IPS-15b (cell line): ENCODE measurements at regions not wholly inside any gene's neighbourhood (a gene's known extent, or its start where the extent isn't known, plus 50 kb on each side); places are given as distances from the start of the nearest gene placed in this dataset.

ENCODE experiments used
- H3K27me3 ChIP-seq: one replicate; pipeline ENCODE4 v1.6.1; 2013; ENCODE audit warnings: low read length; ENCODE audit not compliant: control insufficient read depth, insufficient read depth
- H3K36me3 ChIP-seq: one replicate; pipeline ENCODE4 v1.6.1; 2013; ENCODE audit warnings: low read length; ENCODE audit not compliant: control insufficient read depth, insufficient read depth
- H3K4me1 ChIP-seq: one replicate; pipeline ENCODE4 v1.6.1; 2013; ENCODE audit warnings: mild to moderate bottlenecking, low read length; ENCODE audit not compliant: control insufficient read depth, insufficient read depth
- H3K4me3 ChIP-seq: one replicate; pipeline ENCODE4 v1.5.1; 2013; ENCODE audit warnings: low read depth, low read length
- H3K9ac ChIP-seq: one replicate; pipeline ENCODE4 v1.6.1; 2013; ENCODE audit warnings: low read depth, mild to moderate bottlenecking, low read length
- H3K9me3 ChIP-seq: one replicate; pipeline ENCODE4 v1.6.1; 2013; ENCODE audit warnings: mild to moderate bottlenecking, low read length; ENCODE audit not compliant: control insufficient read depth, insufficient read depth

GRCh38 chr1:29754573-29755375 lies 518.5 kb downstream of the PTPRU start:
- Histone ChIP-seq H3K27me3 (no peaks in the 10 kb centered on the region), H3K4me3 (no peak overlapping the region), H3K36me3 (no peaks in the 10 kb centered on the region), H3K9me3 (no peaks in the 10 kb centered on the region), H3K4me1 (no peaks in the 10 kb centered on the region), H3K9ac (no peak overlapping the region)

- Histone ChIP-seq H3K36me3 (no peaks in the 10 kb centered on the region), H3K9me3 (no peaks in the 10 kb centered on the region), H3K9ac (no peak overlapping the region), H3K27me3 (no peaks in the 10 kb centered on the region), H3K4me1 (no peaks in the 10 kb centered on the region), H3K4me3 (no peak overlapping the region)
These were observed 517.6 kb downstream of the PTPRU start for GRCh38 chr1:29753771-29754572.

GRCh38 chr1:29753244-29753643 lies 516.9 kb downstream of the PTPRU start:
- Histone ChIP-seq H3K4me1 (no peaks in the 10 kb centered on the region), H3K9me3 (no peaks in the 10 kb centered on the region)

GRCh38 chr1:29752141-29752540 lies 515.8 kb downstream of the PTPRU start:
- Histone ChIP-seq H3K4me1 (no peaks in the 10 kb centered on the region), H3K36me3 (no peaks in the 10 kb centered on the region), H3K27me3 (no peaks in the 10 kb centered on the region), H3K9me3 (no peaks in the 10 kb centered on the region), H3K4me3 (no peak overlapping the region), H3K9ac (no peak overlapping the region)

More at GRCh38 chr1:29753244-29753643, 516.9 kb downstream of the PTPRU start:
- no peaks in the 10 kb centered on the region for H3K36me3 ChIP-seq
- H3K9ac ChIP-seq, result no peak overlapping the region
- no peaks in the 10 kb centered on the region for H3K27me3 ChIP-seq
- H3K4me3 ChIP-seq, result no peak overlapping the region

- no peaks in the 10 kb centered on the region for H3K36me3 ChIP-seq
- H3K27me3 ChIP-seq, result no peaks in the 10 kb centered on the region
- no peaks in the 10 kb centered on the region for H3K9me3 ChIP-seq
- H3K4me1 ChIP-seq, result no peaks in the 10 kb centered on the region
- H3K4me3 ChIP-seq, result no peak overlapping the region
- no peak overlapping the region for H3K9ac ChIP-seq
These were observed 513.0 kb downstream of the PTPRU start for GRCh38 chr1:29749024-29749945.

GRCh38 chr1:29747196-29747595 lies 510.9 kb downstream of the PTPRU start:
- H3K4me1 ChIP-seq, result no peaks in the 10 kb centered on the region
- H3K9me3 ChIP-seq, result no peaks in the 10 kb centered on the region
- no peak overlapping the region for H3K4me3 ChIP-seq
- no peaks in the 10 kb centered on the region for H3K27me3 ChIP-seq
- no peaks in the 10 kb centered on the region for H3K36me3 ChIP-seq
- no peak overlapping the region for H3K9ac ChIP-seq

- Histone ChIP-seq H3K27me3 (no peaks in the 10 kb centered on the region), H3K4me1 (no peaks in the 10 kb centered on the region), H3K4me3 (no peak overlapping the region), H3K9me3 (no peaks in the 10 kb centered on the region), H3K36me3 (no peaks in the 10 kb centered on the region), H3K9ac (no peak overlapping the region)
These were observed 509.8 kb downstream of the PTPRU start for GRCh38 chr1:29746076-29746665.

GRCh38 chr1:29744684-29745490 lies 508.6 kb downstream of the PTPRU start:
- H3K27me3 ChIP-seq, result no peaks in the 10 kb centered on the region
- H3K4me1 ChIP-seq, result no peaks in the 10 kb centered on the region
- H3K9me3 ChIP-seq, result no peaks in the 10 kb centered on the region
- no peak overlapping the region for H3K9ac ChIP-seq
- H3K36me3 ChIP-seq, result no peaks in the 10 kb centered on the region
- no peak overlapping the region for H3K4me3 ChIP-seq

- Histone ChIP-seq H3K27me3 (no peaks in the 10 kb centered on the region), H3K4me1 (no peaks in the 10 kb centered on the region), H3K9me3 (no peaks in the 10 kb centered on the region), H3K36me3 (no peaks in the 10 kb centered on the region), H3K9ac (no peak overlapping the region), H3K4me3 (no peak overlapping the region)
These were observed 507.6 kb downstream of the PTPRU start for GRCh38 chr1:29743931-29744330.

- Histone ChIP-seq H3K9me3 (no peaks in the 10 kb centered on the region), H3K36me3 (no peaks in the 10 kb centered on the region), H3K9ac (no peak overlapping the region), H3K27me3 (no peaks in the 10 kb centered on the region), H3K4me1 (no peaks in the 10 kb centered on the region), H3K4me3 (no peak overlapping the region)
These were observed 506.9 kb downstream of the PTPRU start for GRCh38 chr1:29743264-29743663.
